ENCODE measurements at regions not wholly inside any gene's neighbourhood (a gene's known extent, or its start where the extent isn't known, plus 50 kb on each side); places are given as distances from the start of the nearest gene placed in this dataset.
"Not testable (repeated sequence)": the region's sequence is repeated elsewhere in the genome, so short reads cannot be mapped to it uniquely, and the experiment has no call there.

DNA sequence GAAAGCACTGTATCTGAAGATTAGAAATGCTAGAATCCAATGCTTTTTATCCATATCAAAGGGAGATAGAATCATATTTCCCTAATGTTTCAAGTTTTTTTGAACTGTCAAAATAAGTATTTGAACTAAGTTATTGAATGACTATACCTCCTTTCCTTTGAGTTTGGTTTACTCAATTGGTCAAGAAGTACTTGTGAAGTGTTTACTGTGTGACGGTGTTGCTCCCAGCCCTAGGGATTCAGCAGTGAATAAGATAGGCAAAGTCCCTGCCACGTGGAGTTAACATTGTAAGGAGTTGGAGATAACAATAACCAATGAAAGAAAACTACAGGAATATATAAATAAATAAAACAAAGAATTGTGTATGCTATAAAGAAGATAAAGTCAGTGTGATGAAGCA lies 535.9 kb downstream of the FRK start:
- TF ChIP-seq, protein P1, sequence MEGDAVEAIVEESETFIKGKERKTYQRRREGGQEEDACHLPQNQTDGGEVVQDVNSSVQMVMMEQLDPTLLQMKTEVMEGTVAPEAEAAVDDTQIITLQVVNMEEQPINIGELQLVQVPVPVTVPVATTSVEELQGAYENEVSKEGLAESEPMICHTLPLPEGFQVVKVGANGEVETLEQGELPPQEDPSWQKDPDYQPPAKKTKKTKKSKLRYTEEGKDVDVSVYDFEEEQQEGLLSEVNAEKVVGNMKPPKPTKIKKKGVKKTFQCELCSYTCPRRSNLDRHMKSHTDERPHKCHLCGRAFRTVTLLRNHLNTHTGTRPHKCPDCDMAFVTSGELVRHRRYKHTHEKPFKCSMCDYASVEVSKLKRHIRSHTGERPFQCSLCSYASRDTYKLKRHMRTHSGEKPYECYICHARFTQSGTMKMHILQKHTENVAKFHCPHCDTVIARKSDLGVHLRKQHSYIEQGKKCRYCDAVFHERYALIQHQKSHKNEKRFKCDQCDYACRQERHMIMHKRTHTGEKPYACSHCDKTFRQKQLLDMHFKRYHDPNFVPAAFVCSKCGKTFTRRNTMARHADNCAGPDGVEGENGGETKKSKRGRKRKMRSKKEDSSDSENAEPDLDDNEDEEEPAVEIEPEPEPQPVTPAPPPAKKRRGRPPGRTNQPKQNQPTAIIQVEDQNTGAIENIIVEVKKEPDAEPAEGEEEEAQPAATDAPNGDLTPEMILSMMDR (IDR thresholded peaks at IDR 0.05) = no peak
- ATAC-seq (no peak), DNase-seq (no peak)
- no peak overlapping the region for H3K27ac Mint-ChIP-seq
- H3K4me3 Mint-ChIP-seq = no peak overlapping the region
- H3K36me3 Mint-ChIP-seq (ENCODE audit: low read depth) = no peaks in the 10 kb centered on the region
- intact Hi-C loops (cut with micrococcal nuclease) = no loop called here
- H3K27me3 Mint-ChIP-seq = no peaks in the 10 kb centered on the region
- H3K9me3 Mint-ChIP-seq = peaks cover 6% of the 10 kb centered on the region
- ChIA-PET POLR2A (no interaction called here), CTCF (no interaction called here)
- H3K4me1 Mint-ChIP-seq (ENCODE audit: low read depth) = no peaks in the 10 kb centered on the region

DNA sequence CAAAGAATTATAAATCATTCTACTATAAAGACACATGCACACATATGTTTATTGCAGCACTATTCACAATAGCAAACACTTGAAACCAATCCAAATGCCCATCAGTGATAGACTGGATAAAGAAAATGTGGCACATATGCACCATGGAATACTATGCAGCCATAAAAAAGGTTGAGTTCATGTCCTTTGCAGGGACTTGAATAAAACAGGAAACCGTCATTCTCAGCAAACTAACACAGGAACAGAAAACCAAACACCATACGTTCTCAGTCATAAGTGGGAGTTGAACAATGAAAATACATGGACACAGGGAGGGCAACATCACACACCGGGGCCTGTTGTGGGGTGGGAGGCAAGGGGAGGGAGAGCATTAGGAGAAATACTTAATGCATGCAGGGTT lies 538.9 kb downstream of the FRK start:
- H3K27ac Mint-ChIP-seq; CTCF ChIA-PET; DNase-seq; POLR2A ChIA-PET; H3K27me3 Mint-ChIP-seq; H3K4me1 Mint-ChIP-seq (ENCODE audit: low read depth); H3K36me3 Mint-ChIP-seq (ENCODE audit: low read depth); ATAC-seq; intact Hi-C loops (cut with micrococcal nuclease); H3K4me3 Mint-ChIP-seq: not testable (repeated sequence)
- H3K9me3 Mint-ChIP-seq = peaks cover 21% of the 10 kb centered on the region

DNA sequence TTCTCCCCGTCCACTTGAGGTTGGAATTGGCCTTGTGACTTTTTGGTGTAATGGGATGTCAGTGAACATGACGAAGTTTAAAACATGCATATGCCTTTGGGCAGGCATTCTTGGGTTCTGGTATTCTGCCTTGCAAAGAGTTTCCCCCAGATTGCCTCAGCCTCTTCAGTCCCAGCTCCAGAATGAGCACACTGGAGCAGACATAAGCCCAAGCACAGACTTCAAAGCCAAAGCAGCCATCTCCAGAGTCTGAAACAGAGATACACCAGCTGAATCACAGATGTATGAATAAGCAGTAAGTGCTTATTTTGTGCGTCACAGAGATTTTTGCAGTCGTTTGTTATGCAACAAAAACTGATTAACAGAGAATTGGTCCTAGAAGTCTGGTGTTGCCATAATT lies 546.0 kb downstream of the FRK start:
- ChIA-PET POLR2A (no interaction called here), CTCF (no interaction called here)
- Mint-ChIP-seq H3K4me1 (ENCODE audit: low read depth) (no peaks in the 10 kb centered on the region), H3K36me3 (ENCODE audit: low read depth) (no peaks in the 10 kb centered on the region), H3K27ac (no peak overlapping the region), H3K9me3 (peaks cover 16% of the 10 kb centered on the region), H3K27me3 (no peaks in the 10 kb centered on the region), H3K4me3 (no peak overlapping the region)
- TF ChIP-seq, protein P1 (IDR thresholded peaks at IDR 0.05) = no peak
- DNase-seq (no peak), ATAC-seq (no peak)
- intact Hi-C loops (cut with micrococcal nuclease) = no loop called here

DNA sequence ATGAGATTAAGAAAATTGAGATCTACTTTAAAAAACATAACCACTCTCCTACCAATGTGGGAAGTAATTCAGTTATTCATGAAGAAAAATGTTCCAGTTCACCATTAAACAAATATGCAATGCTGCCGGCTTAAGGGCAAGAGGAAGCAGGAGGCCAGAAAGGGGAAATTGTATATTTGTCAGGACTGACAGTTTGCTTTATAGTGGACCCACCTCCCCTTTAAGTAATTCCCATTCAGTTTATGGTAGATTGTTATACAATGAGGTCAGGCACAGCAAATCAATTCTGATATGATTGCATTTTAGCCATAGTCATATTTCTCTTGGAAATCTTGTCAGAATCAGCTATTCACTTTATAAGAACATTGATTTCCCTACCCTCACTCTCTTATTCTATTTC lies 547.8 kb downstream of the FRK start:
- intact Hi-C loops (cut with micrococcal nuclease) = no loop called here
- Mint-ChIP-seq H3K36me3 (ENCODE audit: low read depth) (no peaks in the 10 kb centered on the region), H3K27ac (no peak overlapping the region), H3K9me3 (peaks cover 10% of the 10 kb centered on the region), H3K4me3 (no peak overlapping the region), H3K4me1 (ENCODE audit: low read depth) (no peaks in the 10 kb centered on the region), H3K27me3 (no peaks in the 10 kb centered on the region)
- TF ChIP-seq, protein P1 (IDR thresholded peaks at IDR 0.05) = no peak
- no peak for DNase-seq
- CTCF ChIA-PET = no interaction called here
- POLR2A ChIA-PET = no interaction called here
- ATAC-seq = no peak

DNA sequence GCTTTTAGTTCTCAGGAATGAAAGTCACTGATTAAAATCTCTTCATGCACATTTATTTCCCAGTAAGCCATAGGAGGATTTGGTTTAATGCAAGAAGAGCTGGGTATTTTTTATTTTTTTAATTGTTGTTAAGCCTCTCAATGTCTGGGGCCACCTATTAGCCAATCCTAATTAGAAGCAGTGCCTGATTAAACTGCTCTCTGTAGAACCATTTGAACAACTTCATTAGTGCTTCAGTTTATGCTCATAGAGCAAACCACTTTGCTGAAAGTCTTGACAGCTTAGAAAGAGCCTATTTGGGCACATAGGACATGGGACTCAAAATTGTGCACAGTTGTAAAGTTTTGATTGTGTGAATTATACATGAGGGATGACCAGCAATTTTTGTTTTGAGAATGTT lies 548.9 kb downstream of the FRK start:
- no peak overlapping the region for H3K27ac Mint-ChIP-seq
- no peak for ATAC-seq
- peaks cover 2% of the 10 kb centered on the region for H3K9me3 Mint-ChIP-seq
- H3K4me1 Mint-ChIP-seq (ENCODE audit: low read depth) = no peaks in the 10 kb centered on the region
- no peaks in the 10 kb centered on the region for H3K36me3 Mint-ChIP-seq (ENCODE audit: low read depth)
- CTCF ChIA-PET = no interaction called here
- TF ChIP-seq, protein P1 (IDR thresholded peaks at IDR 0.05) = no peak
- H3K27me3 Mint-ChIP-seq = no peaks in the 10 kb centered on the region
- intact Hi-C loops (cut with micrococcal nuclease) = no loop called here
- POLR2A ChIA-PET = no interaction called here
- no peak overlapping the region for H3K4me3 Mint-ChIP-seq
- DNase-seq = no peak

DNA sequence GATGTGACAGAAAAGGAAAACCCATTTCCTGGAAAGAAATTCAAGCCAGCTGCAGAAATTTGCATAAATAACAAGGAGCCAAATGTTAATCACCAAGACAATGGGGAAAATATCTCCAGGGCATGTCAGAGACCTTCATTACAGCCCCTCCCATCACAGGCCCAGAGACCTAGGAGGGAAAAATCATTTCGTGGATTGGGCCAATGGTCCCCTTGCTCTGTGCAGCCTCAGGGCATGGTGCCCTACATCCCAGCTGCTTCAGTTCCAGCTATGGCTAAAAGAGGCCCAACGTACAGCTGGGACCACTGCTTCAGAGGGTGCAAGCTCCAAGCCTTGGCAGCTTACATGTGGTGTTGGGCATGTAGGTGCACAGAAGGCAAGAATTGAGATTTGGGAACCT lies 558.3 kb downstream of the FRK start:
- intact Hi-C loops (cut with micrococcal nuclease); CTCF ChIA-PET; H3K4me3 Mint-ChIP-seq; H3K36me3 Mint-ChIP-seq (ENCODE audit: low read depth); ATAC-seq; POLR2A ChIA-PET; H3K27me3 Mint-ChIP-seq; H3K9me3 Mint-ChIP-seq; H3K4me1 Mint-ChIP-seq (ENCODE audit: low read depth); H3K27ac Mint-ChIP-seq; DNase-seq: not testable (repeated sequence)
